K562 (cell line): ENCODE measurements at regions not wholly inside any gene's neighbourhood (a gene's known extent, or its start where the extent isn't known, plus 50 kb on each side); places are given as distances from the start of the nearest gene placed in this dataset.

Experiments used
- ATAC-seq: fragments of 200-7000 bp; cut with Tn5 transposase; 3 replicates; pipeline ENCODE4 v1.9.1; 2020; ENCODE audit warnings: moderate library complexity
- BruUV-seq: library from RNA; stranded (reverse); fragments of 400-500 nt; replicated peaks from 2 replicates; lab custom pipeline; 2021; lab: Mats Ljungman, UMichigan
- CTCF ChIA-PET: fragments of 300-600 bp; formaldehyde crosslinking; extraction: SDS; loops from one replicate; lab custom pipeline; 2021; ENCODE audit warnings: low intra/inter-chr PET ratio; lab: Yijun Ruan, JAX
- POLR2A ChIA-PET: fragments of 300-600, 350-650 bp; sonication (Branson Sonifier 250); formaldehyde crosslinking; extraction: SDS; loops from one replicate; lab custom pipeline; 2021; ENCODE audit warnings: antibody characterized with exemption, inconsistent platforms; lab: Yijun Ruan, JAX
- DNase-seq, 4 experiments: peaks; one replicate each; pipeline versions ENCODE4 v3.0.0 to v3.0.0-alpha.2; 2011 to 2018; ENCODE audit warnings: low spot score in 3 of 4, mixed read lengths in 3 of 4; ENCODE audit errors: extremely low read depth in 1 of 4
- FAIRE-seq: peaks from 2 replicates; lab custom pipeline; 2011; peaks lifted over from hg19 to GRCh38; lab: Jason Lieb, UNC
- H2AFZ ChIP-seq: 2 replicates; pipeline ENCODE4 v1.6.0; 2011; ENCODE audit warnings: low read depth, low read length, control low read depth, inconsistent platforms
- H3K27ac ChIP-seq: fragments of 200-600 bp; 3 replicates; pipeline ENCODE4 v1.8.0; 2011; ENCODE audit warnings: low read depth, mild to moderate bottlenecking, control low read depth, inconsistent platforms, low read length, moderate library complexity, mixed read lengths; ENCODE audit errors: extremely low read depth
- H3K27me3 ChIP-seq, 2 experiments: fragments of 300-600 bp in 1 of 2; 2 replicates in 1 of 2; 3 replicates in 1 of 2; pipeline versions ENCODE4 v1.6.0 to v1.8.0; 2011; ENCODE audit warnings: inconsistent platforms in 2 of 2, low read length in 2 of 2, mild to moderate bottlenecking in 1 of 2, mixed read lengths in 1 of 2, moderate library complexity in 1 of 2; ENCODE audit not compliant: control insufficient read depth in 2 of 2, insufficient read depth in 2 of 2
- H3K36me3 ChIP-seq: fragments of 300-600 bp; 3 replicates; pipeline ENCODE4 v1.8.0; 2011; ENCODE audit warnings: mild to moderate bottlenecking, low read length, inconsistent platforms; ENCODE audit not compliant: control insufficient read depth, insufficient read depth
- H3K4me1 ChIP-seq, 2 experiments: fragments of 200-600 bp in 1 of 2; replicated peaks in 1 of 2; 2 replicates in 1 of 2; 3 replicates in 1 of 2; pipeline versions ENCODE4 v1.5.1 to v1.8.0; 2011; ENCODE audit warnings: inconsistent platforms in 2 of 2, low read length in 2 of 2, mild to moderate bottlenecking in 1 of 2, mixed read lengths in 1 of 2, moderate library complexity in 1 of 2; ENCODE audit not compliant: control insufficient read depth in 2 of 2, insufficient read depth in 2 of 2
- H3K4me2 ChIP-seq: 2 replicates; pipeline ENCODE4 v1.6.1; 2011; ENCODE audit warnings: low read length, control low read depth, inconsistent platforms, mixed read lengths; ENCODE audit not compliant: insufficient read depth
- H3K4me3 ChIP-seq: fragments of 200-600 bp; sonication (generic), shearing (Covaris generic); 2 replicates; pipeline ENCODE4 v1.5.1; 2016; ENCODE audit warnings: control low read depth, inconsistent platforms
- H3K79me2 ChIP-seq: fragments of 200-600 bp; 3 replicates; pipeline ENCODE4 v1.8.0; 2011; ENCODE audit warnings: low read length, inconsistent platforms; ENCODE audit not compliant: control insufficient read depth, insufficient read depth
- H3K9ac ChIP-seq, 2 experiments: 2 replicates each; pipeline versions ENCODE4 v1.6.0 to v1.6.1; 2011; ENCODE audit warnings: low read depth in 2 of 2, low read length in 2 of 2, control low read depth in 1 of 2, inconsistent platforms in 1 of 2, mild to moderate bottlenecking in 1 of 2, mixed read lengths in 1 of 2; ENCODE audit not compliant: insufficient read depth in 1 of 2
- H3K9me1 ChIP-seq: one replicate; pipeline ENCODE4 v1.6.0; 2011; ENCODE audit warnings: inconsistent platforms, mild to moderate bottlenecking, low read length, moderate library complexity; ENCODE audit not compliant: control insufficient read depth, insufficient read depth
- H3K9me3 ChIP-seq: replicated peaks from 2 replicates; pipeline ENCODE4 v1.5.1; 2011; ENCODE audit warnings: low read depth, low read length, inconsistent platforms; ENCODE audit not compliant: control insufficient read depth, insufficient read depth
- H4K20me1 ChIP-seq: replicated peaks from 2 replicates; pipeline ENCODE4 v1.6.1; 2011; ENCODE audit warnings: low read length, inconsistent platforms, mixed read lengths; ENCODE audit not compliant: control insufficient read depth, insufficient read depth
- ATF3 ChIP-seq, 2 experiments: fragments of 450-650 bp in 1 of 2; sonication (generic) in 1 of 2; formaldehyde crosslinking in 1 of 2; IDR thresholded peaks in 1 of 2; conservative IDR thresholded peaks in 1 of 2; 2 replicates each; pipeline versions ENCODE4 v1.6.1 to v1.8.1; 2016 to 2023; ENCODE audit warnings: mild to moderate bottlenecking in 2 of 2, moderate library complexity in 2 of 2, inconsistent platforms in 1 of 2, missing genetic modification reagents in 1 of 2
- HMG20B ChIP-seq: fragments of 250-450 bp; sonication (Bioruptor Pico); IDR thresholded peaks from 2 replicates; pipeline ENCODE4 v1.5.0; 2021; ENCODE audit warnings: mild to moderate bottlenecking
- IRF9 ChIP-seq: fragments of 450-650 bp; IDR thresholded peaks from 2 replicates; pipeline ENCODE4 v1.6.1; 2016; ENCODE audit warnings: missing biosample characterization, missing genetic modification characterization
- JUN ChIP-seq, 2 experiments: sonication (generic) in 1 of 2; formaldehyde crosslinking in 1 of 2; IDR thresholded peaks; 2 replicates each; pipeline versions ENCODE4 v1.6.1 to v1.8.0; 2012 to 2022; ENCODE audit warnings: borderline replicate concordance in 2 of 2, mild to moderate bottlenecking in 2 of 2, improper control_type of control experiment in 1 of 2, low read depth in 1 of 2, low read length in 1 of 2, missing genetic modification reagents in 1 of 2
- KHSRP ChIP-seq: fragments of 450-650 bp; IDR thresholded peaks from 2 replicates; pipeline ENCODE4 v1.6.1; 2017
- MTA2 ChIP-seq: fragments of 450-650 bp; IDR thresholded peaks from 2 replicates; pipeline ENCODE4 v1.6.1; 2016; ENCODE audit warnings: low read depth
- PCBP1 ChIP-seq: fragments of 200-400 bp; formaldehyde crosslinking; IDR thresholded peaks from 2 replicates; pipeline ENCODE4 v1.6.1; 2018; ENCODE audit warnings: mild to moderate bottlenecking, low read depth, low read length; ENCODE audit not compliant: poor library complexity, severe bottlenecking
- PRPF4 ChIP-seq: fragments of 200-400 bp; formaldehyde crosslinking; IDR thresholded peaks from one replicate; pipeline ENCODE4 v1.6.1; 2017; ENCODE audit warnings: low read length, low read depth, mild to moderate bottlenecking; ENCODE audit not compliant: insufficient read depth, poor library complexity, severe bottlenecking
- SMAD3 ChIP-seq: fragments of 450-650 bp; formaldehyde crosslinking; conservative IDR thresholded peaks from 2 replicates; pipeline ENCODE4 v1.4.0; 2020; ENCODE audit warnings: mild to moderate bottlenecking
- SREBF1 ChIP-seq: fragments of 150-350 bp; IDR thresholded peaks from 2 replicates; pipeline ENCODE4 v1.6.1; 2014; ENCODE audit warnings: antibody characterized with exemption, low read depth, low read length, borderline replicate concordance
- STAT6 ChIP-seq: sonication (generic); formaldehyde crosslinking; IDR thresholded peaks from 2 replicates; pipeline ENCODE4 v1.8.1; 2023; ENCODE audit warnings: mild to moderate bottlenecking, missing genetic modification reagents
- WGBS: fragments of 100-300 bp; shearing (Covaris generic); methylation state at CpG from one replicate; pipeline ENCODE4 v1.1.6; 2016; ENCODE audit warnings: low coverage, mixed read lengths; ENCODE audit not compliant: insufficient coverage; ENCODE audit errors: missing lambda C conversion rate; 5-methylcytosine and 5-hydroxymethylcytosine counted together
- in situ Hi-C: fragments of 300-500 bp; cut with MboI; formaldehyde crosslinking; loops from 4 replicates; pipeline ENCODE4 v1.15.0; 2018; ENCODE audit warnings: inconsistent platforms, mixed read lengths
- intact Hi-C: fragments of 100-400 bp; cut with micrococcal nuclease; formaldehyde crosslinking; loops from 2 replicates; pipeline ENCODE4 v1.14.2; 2022
- TF ChIP-seq, protein P1 (sequence below): fragments of 250-450 bp; sonication (Bioruptor Pico); IDR thresholded peaks from 2 replicates; pipeline ENCODE4 v1.9.0; 2021; ENCODE audit warnings: mild to moderate bottlenecking, inconsistent platforms
- TF ChIP-seq, protein P2 (sequence below): fragments of 250-450 bp; sonication (Bioruptor Pico); IDR thresholded peaks from 2 replicates; pipeline ENCODE4 v1.8.0; 2021; ENCODE audit warnings: mild to moderate bottlenecking, moderate library complexity

DNA sequence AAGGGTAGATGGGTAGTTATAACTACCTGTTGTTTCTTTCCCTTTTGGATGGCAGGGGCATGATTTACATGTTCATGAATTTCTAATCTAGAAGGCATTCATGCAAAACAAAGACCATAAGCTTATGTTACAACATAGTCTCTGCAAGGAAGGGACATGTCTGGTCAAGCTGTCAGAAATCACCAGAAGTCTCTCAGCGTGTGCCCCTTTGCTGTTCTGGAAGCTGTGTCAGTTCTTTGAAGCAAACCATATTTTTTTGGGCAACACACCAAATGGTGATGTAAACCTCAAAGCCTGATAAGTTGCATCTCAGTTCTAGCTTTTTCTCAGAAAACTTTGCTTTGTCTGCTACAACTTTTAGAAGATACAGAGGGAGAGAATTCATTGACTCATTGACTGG lies 173.5 kb upstream of the CTAGE1 start:
- in situ Hi-C loops: no loop called here
- no peak overlapping the region for H3K27ac ChIP-seq
- POLR2A ChIA-PET: no interaction called here
- TF ChIP-seq PCBP1 (no peak), KHSRP (no peak), IRF9 (tag) (no peak), JUN (IDR thresholded peaks at IDR 0.05; ENCODE audit: borderline replicate concordance, low read depth, low read length) (no peak), JUN (CRISPR knock-in tag; IDR thresholded peaks at IDR 0.05; ENCODE audit: borderline replicate concordance) (no peak), HMG20B (CRISPR knock-in tag) (no peak), ATF3 (IDR thresholded peaks at IDR 0.05) (no peak), ATF3 (CRISPR knock-in tag; conservative IDR thresholded peaks at IDR 0.05) (no peak), SREBF1 (no peak), SMAD3 (CRISPR knock-in tag) (no peak), PRPF4 (no peak), MTA2 (no peak), STAT6 (CRISPR knock-in tag) (no peak)
- TF ChIP-seq, protein P1, sequence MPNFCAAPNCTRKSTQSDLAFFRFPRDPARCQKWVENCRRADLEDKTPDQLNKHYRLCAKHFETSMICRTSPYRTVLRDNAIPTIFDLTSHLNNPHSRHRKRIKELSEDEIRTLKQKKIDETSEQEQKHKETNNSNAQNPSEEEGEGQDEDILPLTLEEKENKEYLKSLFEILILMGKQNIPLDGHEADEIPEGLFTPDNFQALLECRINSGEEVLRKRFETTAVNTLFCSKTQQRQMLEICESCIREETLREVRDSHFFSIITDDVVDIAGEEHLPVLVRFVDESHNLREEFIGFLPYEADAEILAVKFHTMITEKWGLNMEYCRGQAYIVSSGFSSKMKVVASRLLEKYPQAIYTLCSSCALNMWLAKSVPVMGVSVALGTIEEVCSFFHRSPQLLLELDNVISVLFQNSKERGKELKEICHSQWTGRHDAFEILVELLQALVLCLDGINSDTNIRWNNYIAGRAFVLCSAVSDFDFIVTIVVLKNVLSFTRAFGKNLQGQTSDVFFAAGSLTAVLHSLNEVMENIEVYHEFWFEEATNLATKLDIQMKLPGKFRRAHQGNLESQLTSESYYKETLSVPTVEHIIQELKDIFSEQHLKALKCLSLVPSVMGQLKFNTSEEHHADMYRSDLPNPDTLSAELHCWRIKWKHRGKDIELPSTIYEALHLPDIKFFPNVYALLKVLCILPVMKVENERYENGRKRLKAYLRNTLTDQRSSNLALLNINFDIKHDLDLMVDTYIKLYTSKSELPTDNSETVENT (CRISPR knock-in tag): no peak
- TF ChIP-seq, protein P2, sequence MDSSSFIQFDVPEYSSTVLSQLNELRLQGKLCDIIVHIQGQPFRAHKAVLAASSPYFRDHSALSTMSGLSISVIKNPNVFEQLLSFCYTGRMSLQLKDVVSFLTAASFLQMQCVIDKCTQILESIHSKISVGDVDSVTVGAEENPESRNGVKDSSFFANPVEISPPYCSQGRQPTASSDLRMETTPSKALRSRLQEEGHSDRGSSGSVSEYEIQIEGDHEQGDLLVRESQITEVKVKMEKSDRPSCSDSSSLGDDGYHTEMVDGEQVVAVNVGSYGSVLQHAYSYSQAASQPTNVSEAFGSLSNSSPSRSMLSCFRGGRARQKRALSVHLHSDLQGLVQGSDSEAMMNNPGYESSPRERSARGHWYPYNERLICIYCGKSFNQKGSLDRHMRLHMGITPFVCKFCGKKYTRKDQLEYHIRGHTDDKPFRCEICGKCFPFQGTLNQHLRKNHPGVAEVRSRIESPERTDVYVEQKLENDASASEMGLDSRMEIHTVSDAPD (CRISPR knock-in tag): no peak

More for the DNA sequence above, 173.5 kb upstream of the CTAGE1 start:
- Histone ChIP-seq H3K9me3 (no peaks in the 10 kb centered on the region), H3K4me2 (no peak overlapping the region), H3K9me1 (no peaks in the 10 kb centered on the region), H3K4me3 (no peak overlapping the region), H2AFZ (no peak overlapping the region), H3K27me3 (peaks cover 4 to 9% of the 10 kb centered on the region in 2 experiments; a peak in 2 of 5 replicates), H3K9ac (no peak overlapping the region), H3K4me1 (no peaks in the 10 kb centered on the region), H3K36me3 (no peaks in the 10 kb centered on the region), H4K20me1 (no peaks in the 10 kb centered on the region), H3K79me2 (no peaks in the 10 kb centered on the region)
- DNase-seq (no peak), ATAC-seq (no peak), FAIRE-seq (no peak)
- intact Hi-C loops: no loop called here
- no TSS peak for BruUV-seq
- CTCF ChIA-PET: no interaction called here
- WGBS: 0% methylated on average over 1 of the region's 1 CpG
